GM23338 (cell line): ENCODE measurements at regions not wholly inside any gene's neighbourhood (a gene's known extent, or its start where the extent isn't known, plus 50 kb on each side); places are given as distances from the start of the nearest gene placed in this dataset.

ENCODE experiments used
- ATAC-seq: fragments of 200-7000 bp; cut with Tn5 transposase; 3 replicates; pipeline ENCODE4 v1.9.1; 2020
- DNase-seq: peaks from one replicate; pipeline ENCODE4 v3.0.0-alpha.2; 2015; ENCODE audit warnings: low spot score
- H2AFZ ChIP-seq: fragments of 200-600 bp; sonication (generic); 2 replicates; pipeline ENCODE4 v1.8.0; 2016; ENCODE audit warnings: antibody characterized with exemption, mild to moderate bottlenecking, moderate library complexity
- H3F3A ChIP-seq: fragments of 200-600 bp; sonication (generic); replicated peaks from 2 replicates; pipeline ENCODE4 v1.8.0; 2017; ENCODE audit warnings: antibody characterized with exemption, mixed run types, low read depth
- H3K27ac ChIP-seq: fragments of 200-600 bp; sonication (generic); 2 replicates; pipeline ENCODE4 v1.6.1; 2016; ENCODE audit warnings: low read depth
- H3K27me3 ChIP-seq: fragments of 200-600 bp; sonication (generic); 2 replicates; pipeline ENCODE4 v1.8.0; 2016; ENCODE audit warnings: mild to moderate bottlenecking, mixed run types, moderate library complexity; ENCODE audit not compliant: insufficient read depth
- H3K36me3 ChIP-seq: fragments of 200-600 bp; sonication (generic); 2 replicates; pipeline ENCODE4 v1.8.0; 2016; ENCODE audit warnings: mild to moderate bottlenecking; ENCODE audit not compliant: insufficient read depth
- H3K4me1 ChIP-seq: fragments of 200-600 bp; sonication (generic); 2 replicates; pipeline ENCODE4 v1.8.0; 2016; ENCODE audit warnings: mild to moderate bottlenecking, moderate library complexity; ENCODE audit not compliant: insufficient read depth
- H3K4me2 ChIP-seq: fragments of 200-600 bp; sonication (generic); 2 replicates; pipeline ENCODE4 v1.7.1; 2017; ENCODE audit warnings: mixed run types
- H3K4me3 ChIP-seq: fragments of 200-600 bp; sonication (generic); 2 replicates; pipeline ENCODE4 v1.6.1; 2016; ENCODE audit warnings: mixed run types
- H3K79me2 ChIP-seq: fragments of 200-600 bp; sonication (generic); replicated peaks from 2 replicates; pipeline ENCODE4 v1.8.0; 2017; ENCODE audit warnings: mild to moderate bottlenecking; ENCODE audit not compliant: insufficient read depth
- H3K9me2 ChIP-seq: fragments of 200-600 bp; sonication (generic); 2 replicates; pipeline ENCODE4 v1.8.0; 2017; ENCODE audit not compliant: insufficient read depth
- H4K20me1 ChIP-seq: fragments of 200-600 bp; sonication (generic); replicated peaks from 2 replicates; pipeline ENCODE4 v1.8.0; 2017; ENCODE audit warnings: mild to moderate bottlenecking; ENCODE audit not compliant: insufficient read depth
- H3K27ac Mint-ChIP-seq: 2 replicates; pipeline ENCODE4 v1.8.0; 2020; ENCODE audit warnings: inconsistent platforms, mild to moderate bottlenecking, moderate library complexity, mixed read lengths
- H3K27me3 Mint-ChIP-seq: 3 replicates; pipeline ENCODE4 v1.8.0; 2022; ENCODE audit warnings: low read depth, mild to moderate bottlenecking, moderate library complexity, mixed read lengths, inconsistent platforms; ENCODE audit not compliant: insufficient read depth, poor library complexity
- H3K36me3 Mint-ChIP-seq: 3 replicates; pipeline ENCODE4 v1.8.0; 2021; ENCODE audit warnings: low read depth, mild to moderate bottlenecking, inconsistent platforms, moderate library complexity, mixed read lengths
- H3K4me1 Mint-ChIP-seq: 3 replicates; pipeline ENCODE4 v1.8.0; 2020; ENCODE audit warnings: mild to moderate bottlenecking, inconsistent platforms, mixed read lengths
- H3K4me3 Mint-ChIP-seq: 3 replicates; pipeline ENCODE4 v1.8.0; 2021; ENCODE audit warnings: moderate library complexity, mild to moderate bottlenecking, inconsistent platforms, mixed read lengths
- H3K9me3 Mint-ChIP-seq: 3 replicates; pipeline ENCODE4 v1.8.0; 2020; ENCODE audit warnings: moderate library complexity, mild to moderate bottlenecking, inconsistent platforms, mixed read lengths
- CREB1 ChIP-seq: fragments of 250-450 bp; sonication (Bioruptor Pico); IDR thresholded peaks from 2 replicates; pipeline ENCODE4 v1.5.0; 2020; ENCODE audit warnings: low read depth, mild to moderate bottlenecking, moderate library complexity
- CTCF ChIP-seq, 2 experiments: fragments of 200-600 bp in 1 of 2; sonication (generic) in 1 of 2; conservative IDR thresholded peaks; 2 replicates each; pipeline versions ENCODE4 v1.5.1 to v1.6.1; 2016 to 2017; ENCODE audit warnings: antibody characterized with exemption in 2 of 2, low read depth in 2 of 2, mild to moderate bottlenecking in 2 of 2, moderate library complexity in 1 of 2
- ETS1 ChIP-seq: IDR thresholded peaks from 2 replicates; pipeline ENCODE4 v1.6.1; 2016; ENCODE audit warnings: antibody characterized with exemption
- EZH2 ChIP-seq: fragments of 200-600 bp; sonication (generic); IDR thresholded peaks from one replicate; pipeline ENCODE4 v1.8.0; 2017; ENCODE audit warnings: antibody characterized with exemption, mild to moderate bottlenecking, low read depth; ENCODE audit not compliant: unreplicated experiment
- EZH2phosphoT487 ChIP-seq: fragments of 200-600 bp; sonication (generic); IDR thresholded peaks from one replicate; pipeline ENCODE4 v1.8.1; 2018; ENCODE audit warnings: antibody characterized with exemption; ENCODE audit not compliant: unreplicated experiment
- JUNB ChIP-seq: IDR thresholded peaks from one replicate; pipeline ENCODE4 v1.6.1; 2016; ENCODE audit warnings: antibody characterized with exemption; ENCODE audit not compliant: unreplicated experiment
- POLR2AphosphoS5 ChIP-seq: IDR thresholded peaks from 2 replicates; pipeline ENCODE4 v1.6.1; 2016; ENCODE audit warnings: antibody characterized with exemption, low read depth
- ZNF114 ChIP-seq: fragments of 250-450 bp; sonication (Bioruptor Pico); IDR thresholded peaks from 2 replicates; pipeline ENCODE4 v1.5.0; 2020; ENCODE audit warnings: mild to moderate bottlenecking, moderate library complexity
- ZNF331 ChIP-seq: fragments of 250-450 bp; sonication (Bioruptor Pico); IDR thresholded peaks from 2 replicates; pipeline ENCODE4 v1.5.0; 2020; ENCODE audit warnings: low read depth, mild to moderate bottlenecking, moderate library complexity
- ZNF462 ChIP-seq: fragments of 250-450 bp; sonication (Bioruptor Pico); IDR thresholded peaks from 2 replicates; pipeline ENCODE4 v1.5.0; 2020; ENCODE audit warnings: mild to moderate bottlenecking, moderate library complexity

GRCh38 chr18:21955757-21956652, 213.4 kb upstream of the GATA6 start:
- no peak overlapping the region for H3K4me3 Mint-ChIP-seq
- Histone ChIP-seq H3K4me1 (no peaks in the 10 kb centered on the region), H3K36me3 (no peaks in the 10 kb centered on the region), H4K20me1 (no peaks in the 10 kb centered on the region), H3K4me2 (no peak overlapping the region), H3K27ac (no peak overlapping the region), H3K79me2 (no peaks in the 10 kb centered on the region), H3K4me3 (no peak overlapping the region), H3F3A (no peaks in the 10 kb centered on the region), H3K9me2 (no peaks in the 10 kb centered on the region), H3K27me3 (no peaks in the 10 kb centered on the region), H2AFZ (no peak overlapping the region; the same call in 1 of the 2 replicates)
- peak; percentile 83 for DNase-seq
- H3K27ac Mint-ChIP-seq = no peak overlapping the region
- ATAC-seq = peak; percentile 98
- no peaks in the 10 kb centered on the region for H3K36me3 Mint-ChIP-seq
- H3K9me3 Mint-ChIP-seq = peaks cover 4% of the 10 kb centered on the region; the same call in 2 of the 3 replicates
- TF ChIP-seq CTCF (conservative IDR thresholded peaks at IDR 0.05; ENCODE audit: low read depth in 2 of 2) (peak; percentile 90 to 91), EZH2phosphoT487 (no peak)
- H3K27me3 Mint-ChIP-seq = peaks cover 11% of the 10 kb centered on the region
- H3K4me1 Mint-ChIP-seq = no peaks in the 10 kb centered on the region

GRCh38 chr18:21958263-21958662, 211.1 kb upstream of the GATA6 start:
- ATAC-seq = no peak
- H3K4me1 Mint-ChIP-seq = no peaks in the 10 kb centered on the region
- Histone ChIP-seq H3K4me1 (no peaks in the 10 kb centered on the region), H4K20me1 (no peaks in the 10 kb centered on the region), H3K79me2 (no peaks in the 10 kb centered on the region), H3K4me3 (no peak overlapping the region), H3F3A (no peaks in the 10 kb centered on the region), H3K36me3 (no peaks in the 10 kb centered on the region), H3K4me2 (no peak overlapping the region), H3K9me2 (no peaks in the 10 kb centered on the region), H3K27me3 (no peaks in the 10 kb centered on the region), H3K27ac (no peak overlapping the region), H2AFZ (no peak overlapping the region)
- H3K27ac Mint-ChIP-seq = no peak overlapping the region
- H3K4me3 Mint-ChIP-seq = no peak overlapping the region
- DNase-seq = no peak
- H3K27me3 Mint-ChIP-seq = peaks cover 11% of the 10 kb centered on the region
- H3K9me3 Mint-ChIP-seq = peaks cover 4% of the 10 kb centered on the region; the same call in 2 of the 3 replicates
- no peaks in the 10 kb centered on the region for H3K36me3 Mint-ChIP-seq
- TF ChIP-seq ZNF462 (CRISPR knock-in tag) (no peak), JUNB (no peak), ZNF331 (CRISPR knock-in tag) (no peak), ETS1 (no peak), CREB1 (no peak), POLR2AphosphoS5 (no peak), EZH2phosphoT487 (no peak), EZH2 (no peak), ZNF114 (CRISPR knock-in tag) (no peak)
